Stimulated activated CD4-positive, alpha-beta T cell treated with anti-CD3 and anti-CD28 coated beads, Interleukin-1b, Interleukin-23, amount 100 ng/mL, for 24 hours (primary cell): ENCODE measurements at regions not wholly inside any gene's neighbourhood (a gene's known extent, or its start where the extent isn't known, plus 50 kb on each side); places are given as distances from the start of the nearest gene placed in this dataset.

Experiments
- DNase-seq, 4 experiments: peaks; one replicate each; pipeline ENCODE4 v3.0.0-alpha.2; 2020; ENCODE audit warnings: low read depth in 4 of 4, low spot score in 1 of 4

DNA sequence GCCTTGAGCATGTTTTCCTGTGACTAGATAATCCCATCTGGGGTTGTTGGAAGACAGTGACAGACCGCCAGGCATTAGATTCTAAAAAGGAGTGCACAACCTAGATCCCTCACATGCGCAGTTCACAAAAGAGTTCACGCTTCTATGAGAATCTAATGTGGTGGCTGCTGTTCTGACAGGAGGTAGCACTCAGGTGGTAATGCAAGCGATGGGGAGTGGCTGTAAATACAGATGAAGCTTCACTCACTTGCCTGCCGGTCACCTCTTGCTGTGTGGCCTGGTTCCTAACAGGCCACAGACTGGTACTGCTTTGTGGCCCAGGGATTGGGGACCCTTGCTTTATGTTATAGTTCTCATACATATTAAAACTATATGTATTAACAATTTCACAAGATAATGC lies 81.9 kb upstream of the TMLHE start:
- DNase-seq, result no peak

DNA sequence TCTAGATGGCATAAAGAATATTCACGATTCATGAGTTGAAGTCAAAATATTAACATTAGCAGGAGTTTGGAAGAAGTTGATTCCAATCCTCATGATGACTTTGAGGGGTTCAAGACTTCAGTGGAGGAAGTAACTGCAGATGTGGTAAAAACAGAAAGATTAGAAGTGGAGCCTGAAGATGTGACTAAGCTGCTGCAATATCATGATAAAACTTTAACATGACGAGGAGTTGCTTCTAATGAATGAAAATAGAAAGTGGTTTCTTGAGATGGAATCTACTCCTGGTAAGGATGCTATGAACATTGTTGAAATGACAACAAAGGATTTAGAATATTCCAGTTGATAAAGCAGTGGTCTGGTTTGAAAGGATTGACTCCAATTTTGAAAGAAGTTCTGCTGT lies 70.1 kb upstream of the TMLHE start:
- no peak for DNase-seq

DNA sequence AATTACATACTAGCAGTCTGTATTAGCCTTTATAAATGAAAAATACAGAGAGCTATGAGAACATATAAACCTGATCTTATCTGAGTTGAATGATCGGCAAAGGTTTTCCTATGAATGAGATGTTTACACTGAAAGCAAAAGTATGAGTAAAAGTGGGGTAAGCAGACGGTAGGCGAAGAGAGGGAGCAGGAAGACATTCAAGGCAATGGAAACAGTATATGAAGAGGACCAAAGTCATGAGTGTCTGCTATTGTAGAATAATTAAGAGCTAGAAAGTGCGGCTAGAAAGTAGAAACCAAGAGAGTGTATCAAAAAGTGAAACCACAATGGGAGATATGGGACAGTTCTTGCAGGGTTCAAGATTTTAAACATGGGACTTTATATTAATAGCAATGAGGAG lies 67.0 kb upstream of the TMLHE start:
- DNase-seq, result no peak

DNA sequence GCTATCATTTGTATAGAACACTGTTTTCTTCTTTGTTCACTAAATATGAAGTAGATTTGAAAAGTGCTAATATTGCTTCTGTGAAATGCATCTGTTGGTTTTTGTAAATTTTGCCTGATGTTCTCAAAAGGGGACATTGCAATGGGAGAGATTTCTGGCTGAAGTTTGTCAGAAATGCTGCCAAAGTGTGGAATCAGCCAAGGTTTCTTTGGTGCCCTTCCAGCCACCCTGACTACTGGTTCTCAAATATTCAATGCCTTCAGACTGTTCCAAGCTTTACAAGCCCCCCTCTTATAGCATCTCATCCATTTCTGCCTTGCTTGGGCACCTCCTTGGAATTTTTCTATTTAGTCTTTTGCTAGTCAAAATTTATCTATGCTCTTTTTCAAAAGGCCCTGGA lies 60.6 kb upstream of the TMLHE start:
- no peak for DNase-seq

DNA sequence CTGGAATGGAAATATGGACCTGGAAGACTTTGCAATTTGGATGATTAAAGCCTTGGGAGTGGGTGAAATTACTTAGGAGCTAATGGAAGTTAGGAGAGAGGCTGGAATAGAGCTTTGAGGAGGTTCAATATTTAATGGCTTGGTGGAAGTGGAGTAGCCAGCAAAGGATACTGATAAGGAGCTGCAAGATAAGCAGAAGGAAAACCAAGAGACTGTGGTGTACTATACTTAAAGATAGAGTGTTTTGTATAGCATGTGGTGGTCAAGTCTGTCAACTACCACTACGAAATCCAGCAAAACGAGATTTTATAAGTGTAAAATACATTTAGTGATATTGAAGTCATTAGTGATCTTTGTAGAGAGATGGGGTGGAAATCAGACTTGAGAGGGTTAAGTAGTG lies 54.0 kb upstream of the TMLHE start:
- DNase-seq, result no peak
